A549 (cell line): ENCODE measurements at regions not wholly inside any gene's neighbourhood (a gene's known extent, or its start where the extent isn't known, plus 50 kb on each side); places are given as distances from the start of the nearest gene placed in this dataset.

Source experiments
- ATAC-seq, 2 experiments: fragments of 200-7000 bp in 1 of 2; fragments of >200 bp in 1 of 2; cut with Nextera tagmentation in 1 of 2; cut with Tn5 transposase in 1 of 2; 3 replicates each; pipeline versions ENCODE4 v1.8.0 to v1.9.1; 2018 to 2020; ENCODE audit warnings: mild to moderate bottlenecking in 1 of 2, moderate library complexity in 1 of 2
- CTCF ChIA-PET: fragments of 300-600 bp; sonication (Branson Sonifier 250); formaldehyde crosslinking; extraction: SDS; loops from one replicate; lab custom pipeline; 2021; ENCODE audit warnings: antibody characterized with exemption, inconsistent platforms; lab: Yijun Ruan, JAX
- POLR2A ChIA-PET: fragments of 350-600 bp; formaldehyde crosslinking; extraction: SDS; loops from one replicate; lab custom pipeline; 2021; ENCODE audit warnings: antibody characterized with exemption, inconsistent platforms; lab: Yijun Ruan, JAX
- DNase-seq, 2 experiments: peaks; one replicate each; pipeline versions ENCODE4 v3.0.0 to v3.0.0-alpha.2; 2011 to 2016; ENCODE audit warnings: low read depth in 1 of 2, low spot score in 1 of 2
- FAIRE-seq: peaks from 2 replicates; lab custom pipeline; 2011; peaks lifted over from hg19 to GRCh38; lab: Jason Lieb, UNC
- H3K27ac ChIP-seq, 2 experiments: fragments of >200 bp; sonication (Bioruptor Twin); formaldehyde crosslinking; 3 replicates each; pipeline ENCODE4 v1.5.1; 2016 to 2017
- H3K4me1 ChIP-seq: fragments of >200 bp; sonication (Bioruptor Twin); formaldehyde crosslinking; 3 replicates; pipeline ENCODE4 v1.6.1; 2016
- H3K4me2 ChIP-seq: fragments of >200 bp; sonication (Bioruptor Twin); formaldehyde crosslinking; 3 replicates; pipeline ENCODE4 v1.6.1; 2016
- H3K4me3 ChIP-seq: fragments of >200 bp; sonication (Bioruptor Twin); formaldehyde crosslinking; 3 replicates; pipeline ENCODE4 v1.5.1; 2016
- H3K9me3 ChIP-seq: fragments of >200 bp; sonication (Bioruptor Twin); formaldehyde crosslinking; 3 replicates; pipeline ENCODE4 v1.6.1; 2016
- BHLHE40 ChIP-seq: IDR thresholded peaks from 2 replicates; pipeline ENCODE4 v1.6.1; 2012; ENCODE audit warnings: low read depth, low read length, inconsistent platforms
- CHD2 ChIP-seq: fragments of 150-350 bp; IDR thresholded peaks from 2 replicates; pipeline ENCODE4 v1.6.1; 2014; ENCODE audit warnings: low read length; ENCODE audit not compliant: partially characterized antibody
- CHD4 ChIP-seq: fragments of 200-600 bp; sonication (generic); IDR thresholded peaks from 2 replicates; pipeline ENCODE4 v1.6.1; 2016; ENCODE audit warnings: antibody characterized with exemption, mild to moderate bottlenecking, borderline replicate concordance
- EHF ChIP-seq: fragments of 250-450 bp; sonication (Bioruptor Pico); IDR thresholded peaks from 2 replicates; pipeline ENCODE4 v1.5.0; 2020; ENCODE audit warnings: mild to moderate bottlenecking
- ESRRA ChIP-seq: fragments of 150-350 bp; IDR thresholded peaks from 2 replicates; pipeline ENCODE4 v1.6.1; 2014; ENCODE audit warnings: mild to moderate bottlenecking, low read length, borderline replicate concordance
- FOSB ChIP-seq: fragments of 250-450 bp; sonication (Bioruptor Pico); IDR thresholded peaks from 2 replicates; pipeline ENCODE4 v1.5.0; 2020; ENCODE audit warnings: mild to moderate bottlenecking, moderate library complexity
- FOXS1 ChIP-seq: fragments of 250-450 bp; sonication (Bioruptor Pico); IDR thresholded peaks from 2 replicates; pipeline ENCODE4 v1.5.0; 2020; ENCODE audit warnings: mild to moderate bottlenecking, moderate library complexity
- HDAC2 ChIP-seq: fragments of 200-600 bp; sonication (generic); IDR thresholded peaks from 2 replicates; pipeline ENCODE4 v1.6.1; 2016
- HEYL ChIP-seq: fragments of 250-450 bp; sonication (Bioruptor Pico); IDR thresholded peaks from 2 replicates; pipeline ENCODE4 v1.8.0; 2021; ENCODE audit warnings: mild to moderate bottlenecking, moderate library complexity
- JUN ChIP-seq, 2 experiments: fragments of >200 bp; sonication (Bioruptor Twin); formaldehyde crosslinking; IDR thresholded peaks; 2 replicates in 1 of 2; 3 replicates in 1 of 2; pipeline ENCODE4 v1.6.1; 2016 to 2017
- JUNB ChIP-seq: fragments of >200 bp; sonication (Bioruptor Twin); formaldehyde crosslinking; IDR thresholded peaks from 2 replicates; pipeline ENCODE4 v1.6.1; 2016
- MYC ChIP-seq: IDR thresholded peaks from 2 replicates; pipeline ENCODE4 v1.6.1; 2012; ENCODE audit warnings: mild to moderate bottlenecking, inconsistent platforms, low read length, improper control_type of control experiment, borderline replicate concordance
- NPAS2 ChIP-seq: fragments of 250-450 bp; sonication (Bioruptor Pico); IDR thresholded peaks from 2 replicates; pipeline ENCODE4 v1.8.0; 2022; ENCODE audit warnings: mild to moderate bottlenecking, moderate library complexity, borderline replicate concordance
- NR3C1 ChIP-seq: fragments of >200 bp; sonication (Bioruptor Twin); formaldehyde crosslinking; IDR thresholded peaks from 3 replicates; pipeline ENCODE4 v1.6.1; 2017
- PHF8 ChIP-seq: fragments of 200-600 bp; sonication (generic); IDR thresholded peaks from 2 replicates; pipeline ENCODE4 v1.6.1; 2016; ENCODE audit warnings: low read depth, mild to moderate bottlenecking, antibody characterized with exemption, moderate library complexity, borderline replicate concordance
- RARB ChIP-seq: fragments of 250-450 bp; sonication (Bioruptor Pico); IDR thresholded peaks from 2 replicates; pipeline ENCODE4 v1.8.0; 2021; ENCODE audit warnings: mild to moderate bottlenecking, moderate library complexity
- RFX5 ChIP-seq: fragments of 450-650 bp; IDR thresholded peaks from 2 replicates; pipeline ENCODE4 v1.7.1; 2014; ENCODE audit warnings: antibody characterized with exemption, mild to moderate bottlenecking, moderate library complexity
- SMC3 ChIP-seq: fragments of >200 bp; sonication (Bioruptor Twin); formaldehyde crosslinking; IDR thresholded peaks from 3 replicates; pipeline ENCODE4 v1.6.1; 2018; ENCODE audit warnings: inconsistent platforms
- SREBF2 ChIP-seq: fragments of 450-650 bp; IDR thresholded peaks from 2 replicates; pipeline ENCODE4 v1.6.1; 2014; ENCODE audit warnings: mild to moderate bottlenecking, moderate library complexity
- ZC3H11A ChIP-seq: fragments of 450-650 bp; IDR thresholded peaks from 2 replicates; pipeline ENCODE4 v1.6.1; 2014; ENCODE audit warnings: antibody characterized with exemption, mild to moderate bottlenecking
- ZFP36 ChIP-seq: fragments of 450-650 bp; IDR thresholded peaks from 2 replicates; pipeline ENCODE4 v1.6.1; 2014; ENCODE audit warnings: borderline replicate concordance; ENCODE audit not compliant: partially characterized antibody
- ZNF302 ChIP-seq: fragments of 250-450 bp; sonication (Bioruptor Pico); IDR thresholded peaks from 2 replicates; pipeline ENCODE4 v1.9.0; 2021; ENCODE audit warnings: inconsistent platforms, mild to moderate bottlenecking, moderate library complexity
- WGBS: methylation state at CpG from one replicate; pipeline ENCODE4 v1.1.6; 2017; ENCODE audit errors: missing lambda C conversion rate; 5-methylcytosine and 5-hydroxymethylcytosine counted together
- TF ChIP-seq, protein P1 (sequence below): fragments of >200 bp; sonication (Bioruptor Twin); formaldehyde crosslinking; IDR thresholded peaks from 3 replicates; pipeline ENCODE4 v1.6.1; 2016
- TF ChIP-seq, protein P2 (sequence below): IDR thresholded peaks from 2 replicates; pipeline ENCODE4 v1.6.1; 2012
- TF ChIP-seq, protein P3 (sequence below): fragments of 250-450 bp; sonication (Bioruptor Pico); IDR thresholded peaks from 2 replicates; pipeline ENCODE4 v1.5.0; 2021; ENCODE audit warnings: mild to moderate bottlenecking, moderate library complexity, borderline replicate concordance
- TF ChIP-seq, protein P4 (sequence below): fragments of >200 bp; sonication (Bioruptor Twin); formaldehyde crosslinking; IDR thresholded peaks from 2 replicates; pipeline ENCODE4 v1.6.1; 2016
- TF ChIP-seq, protein P5 (sequence below): IDR thresholded peaks from 2 replicates; pipeline ENCODE4 v1.6.1; 2012; ENCODE audit warnings: low read depth, borderline replicate concordance

DNA sequence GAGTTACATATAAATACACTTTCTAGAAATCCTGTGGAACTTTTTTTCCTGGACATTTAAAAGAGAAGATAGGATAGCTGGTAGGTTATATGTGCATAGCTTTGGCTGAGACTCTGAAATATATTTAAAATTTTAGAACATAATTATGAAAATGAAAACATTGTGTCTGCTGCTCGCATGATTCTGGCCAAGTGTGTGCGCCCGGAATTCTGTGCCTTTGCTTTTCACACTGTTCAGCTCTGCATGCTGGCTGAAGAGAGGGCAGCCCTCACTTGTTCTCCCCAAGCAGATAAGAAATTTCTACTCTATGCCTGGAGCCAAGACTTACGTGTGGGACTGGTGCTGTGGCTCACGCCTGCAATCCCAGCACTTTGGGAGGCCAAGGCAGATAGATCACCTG is 153.9 kb downstream of the MED10 start:
- Histone ChIP-seq H3K9me3 (no peaks in the 10 kb centered on the region), H3K27ac (no peak overlapping the region), H3K4me3 (no peak overlapping the region), H3K4me1 (no peaks in the 10 kb centered on the region), H3K4me2 (no peak overlapping the region)
- CTCF ChIA-PET = interaction anchor here (1.1 kb wide), 1 partner anchor 146 kb away, joined by 3 read pairs; no protein-coding TSS in a partner anchor
- FAIRE-seq (no peak), DNase-seq (no peak), ATAC-seq (no peak)
- 67% methylated on average over 5 of the region's 5 CpGs for WGBS
- POLR2A ChIA-PET = no interaction called here
- no peak for TF ChIP-seq PHF8
- TF ChIP-seq CHD2 = no peak
- TF ChIP-seq EHF (CRISPR knock-in tag) = no peak
- TF ChIP-seq, protein P1, sequence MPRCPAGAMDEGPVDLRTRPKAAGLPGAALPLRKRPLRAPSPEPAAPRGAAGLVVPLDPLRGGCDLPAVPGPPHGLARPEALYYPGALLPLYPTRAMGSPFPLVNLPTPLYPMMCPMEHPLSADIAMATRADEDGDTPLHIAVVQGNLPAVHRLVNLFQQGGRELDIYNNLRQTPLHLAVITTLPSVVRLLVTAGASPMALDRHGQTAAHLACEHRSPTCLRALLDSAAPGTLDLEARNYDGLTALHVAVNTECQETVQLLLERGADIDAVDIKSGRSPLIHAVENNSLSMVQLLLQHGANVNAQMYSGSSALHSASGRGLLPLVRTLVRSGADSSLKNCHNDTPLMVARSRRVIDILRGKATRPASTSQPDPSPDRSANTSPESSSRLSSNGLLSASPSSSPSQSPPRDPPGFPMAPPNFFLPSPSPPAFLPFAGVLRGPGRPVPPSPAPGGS = no peak
- no peak for TF ChIP-seq HDAC2
- no peak for TF ChIP-seq HEYL
- no peak for TF ChIP-seq BHLHE40
- TF ChIP-seq FOXS1 = no peak
- no peak for TF ChIP-seq SREBF2
- TF ChIP-seq JUNB = no peak
- TF ChIP-seq, protein P2, sequence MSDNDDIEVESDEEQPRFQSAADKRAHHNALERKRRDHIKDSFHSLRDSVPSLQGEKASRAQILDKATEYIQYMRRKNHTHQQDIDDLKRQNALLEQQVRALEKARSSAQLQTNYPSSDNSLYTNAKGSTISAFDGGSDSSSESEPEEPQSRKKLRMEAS = no peak
- TF ChIP-seq CHD4 = no peak
- TF ChIP-seq, protein P3, sequence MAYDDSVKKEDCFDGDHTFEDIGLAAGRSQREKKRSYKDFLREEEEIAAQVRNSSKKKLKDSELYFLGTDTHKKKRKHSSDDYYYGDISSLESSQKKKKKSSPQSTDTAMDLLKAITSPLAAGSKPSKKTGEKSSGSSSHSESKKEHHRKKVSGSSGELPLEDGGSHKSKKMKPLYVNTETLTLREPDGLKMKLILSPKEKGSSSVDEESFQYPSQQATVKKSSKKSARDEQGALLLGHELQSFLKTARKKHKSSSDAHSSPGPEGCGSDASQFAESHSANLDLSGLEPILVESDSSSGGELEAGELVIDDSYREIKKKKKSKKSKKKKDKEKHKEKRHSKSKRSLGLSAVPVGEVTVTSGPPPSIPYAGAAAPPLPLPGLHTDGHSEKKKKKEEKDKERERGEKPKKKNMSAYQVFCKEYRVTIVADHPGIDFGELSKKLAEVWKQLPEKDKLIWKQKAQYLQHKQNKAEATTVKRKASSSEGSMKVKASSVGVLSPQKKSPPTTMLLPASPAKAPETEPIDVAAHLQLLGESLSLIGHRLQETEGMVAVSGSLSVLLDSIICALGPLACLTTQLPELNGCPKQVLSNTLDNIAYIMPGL (CRISPR knock-in tag) = no peak
- TF ChIP-seq, protein P4, sequence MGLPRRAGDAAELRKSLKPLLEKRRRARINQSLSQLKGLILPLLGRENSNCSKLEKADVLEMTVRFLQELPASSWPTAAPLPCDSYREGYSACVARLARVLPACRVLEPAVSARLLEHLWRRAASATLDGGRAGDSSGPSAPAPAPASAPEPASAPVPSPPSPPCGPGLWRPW = no peak
- TF ChIP-seq, protein P5, sequence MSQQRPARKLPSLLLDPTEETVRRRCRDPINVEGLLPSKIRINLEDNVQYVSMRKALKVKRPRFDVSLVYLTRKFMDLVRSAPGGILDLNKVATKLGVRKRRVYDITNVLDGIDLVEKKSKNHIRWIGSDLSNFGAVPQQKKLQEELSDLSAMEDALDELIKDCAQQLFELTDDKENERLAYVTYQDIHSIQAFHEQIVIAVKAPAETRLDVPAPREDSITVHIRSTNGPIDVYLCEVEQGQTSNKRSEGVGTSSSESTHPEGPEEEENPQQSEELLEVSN = no peak

DNA sequence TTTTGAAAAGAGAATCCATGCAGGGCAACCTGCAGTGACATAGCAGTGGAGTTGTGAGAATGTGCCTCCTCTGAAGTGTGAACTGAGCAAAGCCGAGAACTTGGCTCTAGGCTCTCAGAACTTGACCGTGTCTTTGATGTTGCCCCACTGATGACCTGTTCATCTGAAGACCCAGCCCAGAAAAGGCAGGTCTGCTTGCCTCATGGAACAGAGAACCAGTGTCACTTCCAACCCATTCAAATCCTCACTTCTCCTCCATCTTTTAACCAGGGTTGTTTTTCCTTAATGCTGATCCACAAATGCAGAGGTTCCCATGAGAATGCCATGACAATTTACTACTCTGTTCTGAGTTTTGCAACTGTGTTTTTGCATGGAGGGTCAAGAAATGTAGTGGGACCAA is 155.4 kb downstream of the MED10 start:
- CTCF ChIA-PET = no interaction called here

DNA sequence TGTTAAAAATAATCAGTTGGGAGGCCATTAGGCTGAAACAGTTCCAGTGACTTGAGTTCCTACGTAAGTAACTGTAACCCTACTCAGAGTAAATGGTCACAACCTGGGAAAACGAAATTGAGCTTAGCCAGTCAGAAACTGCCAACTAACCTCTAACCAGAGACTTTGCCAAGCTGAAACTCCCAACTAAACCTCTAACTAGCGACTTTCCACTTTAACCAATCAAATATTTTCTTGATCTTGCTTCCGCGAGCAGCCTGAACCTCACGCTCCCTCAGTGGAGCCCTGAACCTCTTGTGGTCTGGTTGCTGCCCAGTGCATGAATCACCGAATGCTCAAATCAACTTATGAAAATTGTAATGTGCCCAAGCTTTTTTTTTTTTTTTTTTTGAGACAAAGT is 156.2 kb downstream of the MED10 start:
- Histone ChIP-seq H3K9me3 (no peaks in the 10 kb centered on the region), H3K4me3 (no peak overlapping the region), H3K4me2 (no peak overlapping the region), H3K4me1 (no peaks in the 10 kb centered on the region), H3K27ac (no peak overlapping the region)
- no peak for DNase-seq
- ChIA-PET CTCF (no interaction called here), POLR2A (no interaction called here)
- WGBS = 50% methylated on average over 7 of the region's 7 CpGs
- FAIRE-seq = no peak
- TF ChIP-seq HDAC2 (no peak), NPAS2 (CRISPR knock-in tag) (no peak), MYC (no peak), ESRRA (no peak), EHF (CRISPR knock-in tag) (no peak), ZNF302 (no peak), NR3C1 (no peak), RARB (no peak), FOSB (CRISPR knock-in tag) (no peak), RFX5 (no peak), ZFP36 (no peak), SMC3 (no peak), JUN (IDR thresholded peaks at IDR 0.05) (no peak)
- no peak for ATAC-seq

More for the DNA sequence above, 155.4 kb downstream of the MED10 start:
- ATAC-seq (no peak), FAIRE-seq (no peak), DNase-seq (no peak)
- no peak overlapping the region for H3K27ac ChIP-seq
- H3K4me2 ChIP-seq = no peak overlapping the region
- H3K9me3 ChIP-seq = no peaks in the 10 kb centered on the region
- no peak overlapping the region for H3K4me3 ChIP-seq
- 27% methylated on average over 2 of the region's 2 CpGs for WGBS
- H3K4me1 ChIP-seq = no peaks in the 10 kb centered on the region
- POLR2A ChIA-PET = interaction anchor here (0.7 kb wide), 1 partner anchor 328 kb away, joined by 3 read pairs; no protein-coding TSS in a partner anchor
- TF ChIP-seq PHF8 = no peak
- TF ChIP-seq JUNB = no peak
- no peak for TF ChIP-seq MYC
- TF ChIP-seq FOXS1 = no peak
- TF ChIP-seq ZC3H11A = no peak
